ENCODE measurements at regions not wholly inside any gene's neighbourhood (a gene's known extent, or its start where the extent isn't known, plus 50 kb on each side); places are given as distances from the start of the nearest gene placed in this dataset.

DNA sequence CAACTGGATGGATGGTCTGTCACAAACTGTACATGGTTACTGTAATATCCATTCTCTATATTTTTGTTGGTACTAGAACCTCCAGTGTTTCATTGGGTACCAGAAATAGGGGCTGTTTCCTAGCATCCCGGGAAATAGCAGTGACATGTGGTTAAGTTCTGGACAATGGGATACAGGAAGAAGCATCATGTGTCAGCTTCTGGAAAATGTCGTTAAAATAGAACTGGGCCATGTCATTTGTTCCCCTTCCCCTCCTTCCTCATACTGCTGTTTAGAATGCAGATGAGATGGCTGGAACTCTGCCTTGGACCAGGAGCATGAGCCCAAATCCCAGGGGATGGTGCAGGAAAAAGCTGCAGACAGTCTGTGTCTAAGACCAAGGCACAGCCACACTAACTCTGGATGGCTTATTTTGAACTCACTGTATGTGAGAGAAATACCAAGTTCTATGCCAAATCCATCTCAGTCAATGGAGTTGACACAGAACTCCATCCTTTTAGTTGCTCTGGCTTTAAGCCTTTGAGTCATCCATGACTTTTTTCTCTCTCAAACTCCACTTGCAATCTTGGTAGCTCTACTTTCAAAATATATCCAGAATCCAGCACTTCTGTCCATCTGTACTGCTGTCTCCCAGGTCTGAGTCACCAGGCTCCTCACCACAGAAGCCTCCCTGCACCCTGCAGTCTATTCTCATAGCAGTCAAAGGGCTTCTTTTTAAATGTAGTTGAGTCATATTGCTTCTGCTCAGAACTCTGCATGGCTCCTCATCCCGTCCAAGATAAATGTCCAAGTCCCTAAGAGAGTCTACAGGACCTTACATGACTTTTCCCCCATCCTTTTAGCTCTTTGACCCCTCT lies 184.2 kb downstream of the NSG2 start:
- DNase-seq = no peak
- Histone ChIP-seq H3K27me3 (ENCODE audit: insufficient read depth, low read depth, severe bottlenecking) (peaks cover 5% of the 10 kb centered on the region), H3K9me3 (ENCODE audit: severe bottlenecking) (no peaks in the 10 kb centered on the region), H3K4me3 (ENCODE audit: low read depth, low read length) (no peak overlapping the region), H3K36me3 (no peaks in the 10 kb centered on the region), H3K27ac (no peak overlapping the region)
- TF ChIP-seq, protein P1, sequence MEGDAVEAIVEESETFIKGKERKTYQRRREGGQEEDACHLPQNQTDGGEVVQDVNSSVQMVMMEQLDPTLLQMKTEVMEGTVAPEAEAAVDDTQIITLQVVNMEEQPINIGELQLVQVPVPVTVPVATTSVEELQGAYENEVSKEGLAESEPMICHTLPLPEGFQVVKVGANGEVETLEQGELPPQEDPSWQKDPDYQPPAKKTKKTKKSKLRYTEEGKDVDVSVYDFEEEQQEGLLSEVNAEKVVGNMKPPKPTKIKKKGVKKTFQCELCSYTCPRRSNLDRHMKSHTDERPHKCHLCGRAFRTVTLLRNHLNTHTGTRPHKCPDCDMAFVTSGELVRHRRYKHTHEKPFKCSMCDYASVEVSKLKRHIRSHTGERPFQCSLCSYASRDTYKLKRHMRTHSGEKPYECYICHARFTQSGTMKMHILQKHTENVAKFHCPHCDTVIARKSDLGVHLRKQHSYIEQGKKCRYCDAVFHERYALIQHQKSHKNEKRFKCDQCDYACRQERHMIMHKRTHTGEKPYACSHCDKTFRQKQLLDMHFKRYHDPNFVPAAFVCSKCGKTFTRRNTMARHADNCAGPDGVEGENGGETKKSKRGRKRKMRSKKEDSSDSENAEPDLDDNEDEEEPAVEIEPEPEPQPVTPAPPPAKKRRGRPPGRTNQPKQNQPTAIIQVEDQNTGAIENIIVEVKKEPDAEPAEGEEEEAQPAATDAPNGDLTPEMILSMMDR (IDR thresholded peaks at IDR 0.05; ENCODE audit: low read depth, low read length) = no peak

DNA sequence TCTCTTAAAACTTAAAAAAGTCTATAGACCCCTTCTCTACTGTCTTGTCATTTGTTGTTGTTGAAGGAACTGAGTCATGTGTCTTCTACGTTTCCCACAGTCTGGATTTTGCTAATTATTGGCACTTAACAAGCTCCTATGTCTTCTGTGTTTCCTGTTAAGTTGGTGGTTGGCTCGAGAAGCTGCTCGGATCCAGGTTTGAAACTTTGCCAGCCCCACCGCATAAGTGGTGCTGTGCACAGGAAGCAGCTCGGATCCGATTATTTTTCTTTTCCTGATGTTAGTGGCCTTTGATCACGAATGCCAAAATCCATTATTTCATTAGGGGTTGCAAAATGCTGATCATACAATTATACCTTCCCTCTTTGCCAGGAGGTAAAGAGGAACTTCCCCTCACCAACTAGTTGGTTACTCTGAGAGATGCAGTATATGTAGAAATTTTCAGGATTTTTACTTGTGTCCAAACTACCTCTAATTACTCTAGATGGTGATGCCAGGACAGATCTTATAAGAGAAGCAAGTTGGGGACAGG lies 186.5 kb downstream of the NSG2 start:
- Histone ChIP-seq H3K27ac (no peak overlapping the region), H3K4me3 (ENCODE audit: low read depth, low read length) (no peak overlapping the region), H3K27me3 (ENCODE audit: insufficient read depth, low read depth, severe bottlenecking) (peaks cover 2% of the 10 kb centered on the region), H3K36me3 (no peaks in the 10 kb centered on the region), H3K9me3 (ENCODE audit: severe bottlenecking) (no peaks in the 10 kb centered on the region)
- DNase-seq = no peak
- TF ChIP-seq, protein P1 (IDR thresholded peaks at IDR 0.05; ENCODE audit: low read depth, low read length) = no peak

DNA sequence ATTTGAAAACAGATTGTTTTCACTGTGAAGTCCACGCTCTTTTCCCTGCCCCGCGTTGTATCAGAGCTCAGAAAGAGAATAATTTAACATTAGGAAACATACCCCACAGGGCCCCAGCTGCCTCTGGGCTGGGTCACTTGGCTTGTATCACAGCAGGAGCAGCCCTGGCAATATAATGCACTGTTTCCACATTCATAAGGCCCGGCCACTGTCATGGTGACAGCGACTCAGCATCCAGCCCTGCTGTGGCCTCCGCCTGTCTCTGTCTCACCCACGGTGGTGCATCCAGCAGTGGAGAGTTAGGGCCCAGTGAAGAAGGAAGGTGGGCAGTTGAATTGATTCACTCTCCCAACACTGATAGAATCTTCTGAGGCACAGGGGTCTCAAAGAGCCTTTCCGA lies 188.9 kb downstream of the NSG2 start:
- TF ChIP-seq, protein P1 (IDR thresholded peaks at IDR 0.05; ENCODE audit: low read depth, low read length) = no peak
- no peak for DNase-seq
- no peaks in the 10 kb centered on the region for H3K36me3 ChIP-seq
- H3K4me3 ChIP-seq (ENCODE audit: low read depth, low read length) = no peak overlapping the region
- no peak overlapping the region for H3K27ac ChIP-seq
- H3K27me3 ChIP-seq (ENCODE audit: insufficient read depth, low read depth, severe bottlenecking) = peaks cover 8% of the 10 kb centered on the region
- peaks cover 2% of the 10 kb centered on the region for H3K9me3 ChIP-seq (ENCODE audit: severe bottlenecking)

DNA sequence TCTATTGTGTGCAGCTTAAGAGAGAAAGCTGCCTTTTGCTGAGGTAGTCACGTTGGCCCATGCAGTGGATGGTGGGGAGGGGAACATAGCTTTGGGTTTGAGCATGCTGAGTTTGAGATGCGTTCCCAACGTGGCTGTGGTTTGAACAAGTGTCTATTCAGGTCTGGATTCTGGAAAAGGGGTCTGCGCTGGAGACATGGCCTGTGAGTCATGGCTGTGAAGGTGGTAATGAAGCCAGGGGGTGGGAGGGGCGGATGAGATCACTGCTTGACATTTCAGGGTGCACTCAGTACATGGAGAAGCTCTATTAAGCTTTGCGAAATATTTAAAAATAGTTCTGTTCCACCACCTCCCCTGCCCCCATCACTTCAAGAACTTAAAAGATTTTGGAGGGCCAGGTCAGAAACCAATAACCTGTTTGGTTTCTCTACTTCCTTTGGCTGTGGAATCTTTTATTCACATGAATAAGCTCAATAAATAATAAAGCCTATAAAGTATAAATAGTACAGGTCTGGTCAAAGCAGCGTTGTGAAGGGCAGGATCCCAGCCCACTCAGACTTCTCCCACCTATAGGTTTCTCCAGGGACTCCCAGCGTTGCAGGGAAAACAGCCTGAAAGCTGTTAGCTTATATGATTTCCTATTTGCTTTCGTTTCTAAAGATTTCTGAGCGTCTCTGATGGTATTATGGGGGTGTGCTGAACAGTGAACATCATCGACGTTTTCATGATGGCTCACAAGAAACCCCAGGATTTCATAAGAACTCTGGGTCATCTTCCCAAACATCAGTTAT lies 189.9 kb downstream of the NSG2 start:
- Histone ChIP-seq H3K9me3 (ENCODE audit: severe bottlenecking) (peaks cover 6% of the 10 kb centered on the region), H3K27ac (no peak overlapping the region), H3K36me3 (no peaks in the 10 kb centered on the region), H3K4me3 (ENCODE audit: low read depth, low read length) (no peak overlapping the region), H3K27me3 (ENCODE audit: insufficient read depth, low read depth, severe bottlenecking) (peaks cover 8% of the 10 kb centered on the region)
- TF ChIP-seq, protein P1 (IDR thresholded peaks at IDR 0.05; ENCODE audit: low read depth, low read length) = no peak
- no peak for DNase-seq

DNA sequence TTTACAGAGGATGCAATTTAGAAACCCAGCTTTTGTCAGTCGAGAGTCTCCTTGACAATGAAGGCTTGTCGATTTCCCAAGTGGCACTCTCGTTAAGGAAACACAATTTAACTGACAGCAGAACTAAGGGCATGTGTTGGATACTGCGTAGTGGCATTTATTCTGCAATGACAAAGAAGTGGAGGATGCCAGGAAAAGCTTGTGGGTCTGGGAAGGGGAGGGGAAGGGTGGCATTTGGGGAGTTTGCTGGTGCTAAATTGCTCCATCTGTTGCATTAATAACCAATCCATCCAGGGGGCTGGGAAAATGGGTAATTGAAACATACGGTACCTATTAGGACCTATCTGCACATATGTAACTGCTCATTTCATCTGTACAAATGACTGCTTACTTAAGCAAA lies 190.6 kb downstream of the NSG2 start:
- no peaks in the 10 kb centered on the region for H3K36me3 ChIP-seq
- DNase-seq = no peak
- peaks cover 6% of the 10 kb centered on the region for H3K9me3 ChIP-seq (ENCODE audit: severe bottlenecking)
- H3K27me3 ChIP-seq (ENCODE audit: insufficient read depth, low read depth, severe bottlenecking) = peaks cover 8% of the 10 kb centered on the region
- no peak overlapping the region for H3K4me3 ChIP-seq (ENCODE audit: low read depth, low read length)
- TF ChIP-seq, protein P1 (IDR thresholded peaks at IDR 0.05; ENCODE audit: low read depth, low read length) = no peak
- H3K27ac ChIP-seq = no peak overlapping the region
